GM23338 (cell line): ENCODE measurements at regions not wholly inside any gene's neighbourhood (a gene's known extent, or its start where the extent isn't known, plus 50 kb on each side); places are given as distances from the start of the nearest gene placed in this dataset.

Experiments
- CREB1 ChIP-seq: fragments of 250-450 bp; sonication (Bioruptor Pico); IDR thresholded peaks from 2 replicates; pipeline ENCODE4 v1.5.0; 2020; ENCODE audit warnings: low read depth, mild to moderate bottlenecking, moderate library complexity
- EZH2 ChIP-seq: fragments of 200-600 bp; sonication (generic); IDR thresholded peaks from one replicate; pipeline ENCODE4 v1.8.0; 2017; ENCODE audit warnings: antibody characterized with exemption, mild to moderate bottlenecking, low read depth; ENCODE audit not compliant: unreplicated experiment
- EZH2phosphoT487 ChIP-seq: fragments of 200-600 bp; sonication (generic); IDR thresholded peaks from one replicate; pipeline ENCODE4 v1.8.1; 2018; ENCODE audit warnings: antibody characterized with exemption; ENCODE audit not compliant: unreplicated experiment
- NANOG ChIP-seq: IDR thresholded peaks from 2 replicates; pipeline ENCODE4 v1.6.1; 2016; ENCODE audit warnings: antibody characterized with exemption, borderline replicate concordance
- POLR2AphosphoS5 ChIP-seq: IDR thresholded peaks from 2 replicates; pipeline ENCODE4 v1.6.1; 2016; ENCODE audit warnings: antibody characterized with exemption, low read depth
- ZNF114 ChIP-seq: fragments of 250-450 bp; sonication (Bioruptor Pico); IDR thresholded peaks from 2 replicates; pipeline ENCODE4 v1.5.0; 2020; ENCODE audit warnings: mild to moderate bottlenecking, moderate library complexity
- ZNF331 ChIP-seq: fragments of 250-450 bp; sonication (Bioruptor Pico); IDR thresholded peaks from 2 replicates; pipeline ENCODE4 v1.5.0; 2020; ENCODE audit warnings: low read depth, mild to moderate bottlenecking, moderate library complexity
- TF ChIP-seq, protein P1 (sequence below): IDR thresholded peaks from 2 replicates; pipeline ENCODE4 v1.6.1; 2016; ENCODE audit warnings: antibody characterized with exemption
- TF ChIP-seq, protein P2 (sequence below), 2 experiments: fragments of 200-600 bp in 1 of 2; sonication (generic) in 1 of 2; conservative IDR thresholded peaks; 2 replicates each; pipeline versions ENCODE4 v1.5.1 to v1.6.1; 2016 to 2017; ENCODE audit warnings: antibody characterized with exemption in 2 of 2, low read depth in 2 of 2, mild to moderate bottlenecking in 2 of 2, moderate library complexity in 1 of 2
- TF ChIP-seq, protein P3 (sequence below): IDR thresholded peaks from one replicate; pipeline ENCODE4 v1.6.1; 2018; ENCODE audit warnings: antibody characterized with exemption; ENCODE audit not compliant: unreplicated experiment

DNA sequence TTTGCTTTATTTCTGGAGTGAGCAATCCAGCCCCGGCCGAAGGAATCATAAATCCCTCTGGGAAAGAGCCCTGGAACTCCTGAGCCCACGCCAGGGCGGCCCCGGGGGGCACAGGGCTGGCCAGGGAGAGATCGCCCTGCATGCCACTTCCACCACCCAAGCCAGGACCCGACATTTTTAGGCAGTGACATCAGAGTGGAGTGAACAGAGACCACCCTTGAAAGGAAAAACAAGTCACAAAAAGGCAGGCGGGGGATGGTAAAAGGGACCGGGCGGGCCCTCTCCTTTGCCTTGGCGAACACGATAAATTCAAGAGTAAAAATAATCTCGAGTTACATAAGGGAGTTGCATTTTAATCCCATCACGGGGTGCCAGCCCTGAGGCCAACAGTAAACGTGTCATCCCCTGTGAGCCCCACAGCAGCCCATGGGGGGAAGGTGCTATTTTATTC, 284.1 kb downstream of the C16orf95 start:
- TF ChIP-seq POLR2AphosphoS5, result no peak
- TF ChIP-seq, protein P1, sequence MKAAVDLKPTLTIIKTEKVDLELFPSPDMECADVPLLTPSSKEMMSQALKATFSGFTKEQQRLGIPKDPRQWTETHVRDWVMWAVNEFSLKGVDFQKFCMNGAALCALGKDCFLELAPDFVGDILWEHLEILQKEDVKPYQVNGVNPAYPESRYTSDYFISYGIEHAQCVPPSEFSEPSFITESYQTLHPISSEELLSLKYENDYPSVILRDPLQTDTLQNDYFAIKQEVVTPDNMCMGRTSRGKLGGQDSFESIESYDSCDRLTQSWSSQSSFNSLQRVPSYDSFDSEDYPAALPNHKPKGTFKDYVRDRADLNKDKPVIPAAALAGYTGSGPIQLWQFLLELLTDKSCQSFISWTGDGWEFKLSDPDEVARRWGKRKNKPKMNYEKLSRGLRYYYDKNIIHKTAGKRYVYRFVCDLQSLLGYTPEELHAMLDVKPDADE, result no peak
- no peak for TF ChIP-seq EZH2
- TF ChIP-seq, protein P2, sequence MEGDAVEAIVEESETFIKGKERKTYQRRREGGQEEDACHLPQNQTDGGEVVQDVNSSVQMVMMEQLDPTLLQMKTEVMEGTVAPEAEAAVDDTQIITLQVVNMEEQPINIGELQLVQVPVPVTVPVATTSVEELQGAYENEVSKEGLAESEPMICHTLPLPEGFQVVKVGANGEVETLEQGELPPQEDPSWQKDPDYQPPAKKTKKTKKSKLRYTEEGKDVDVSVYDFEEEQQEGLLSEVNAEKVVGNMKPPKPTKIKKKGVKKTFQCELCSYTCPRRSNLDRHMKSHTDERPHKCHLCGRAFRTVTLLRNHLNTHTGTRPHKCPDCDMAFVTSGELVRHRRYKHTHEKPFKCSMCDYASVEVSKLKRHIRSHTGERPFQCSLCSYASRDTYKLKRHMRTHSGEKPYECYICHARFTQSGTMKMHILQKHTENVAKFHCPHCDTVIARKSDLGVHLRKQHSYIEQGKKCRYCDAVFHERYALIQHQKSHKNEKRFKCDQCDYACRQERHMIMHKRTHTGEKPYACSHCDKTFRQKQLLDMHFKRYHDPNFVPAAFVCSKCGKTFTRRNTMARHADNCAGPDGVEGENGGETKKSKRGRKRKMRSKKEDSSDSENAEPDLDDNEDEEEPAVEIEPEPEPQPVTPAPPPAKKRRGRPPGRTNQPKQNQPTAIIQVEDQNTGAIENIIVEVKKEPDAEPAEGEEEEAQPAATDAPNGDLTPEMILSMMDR (conservative IDR thresholded peaks at IDR 0.05; ENCODE audit: low read depth in 2 of 2), result no peak
- TF ChIP-seq, protein P3, sequence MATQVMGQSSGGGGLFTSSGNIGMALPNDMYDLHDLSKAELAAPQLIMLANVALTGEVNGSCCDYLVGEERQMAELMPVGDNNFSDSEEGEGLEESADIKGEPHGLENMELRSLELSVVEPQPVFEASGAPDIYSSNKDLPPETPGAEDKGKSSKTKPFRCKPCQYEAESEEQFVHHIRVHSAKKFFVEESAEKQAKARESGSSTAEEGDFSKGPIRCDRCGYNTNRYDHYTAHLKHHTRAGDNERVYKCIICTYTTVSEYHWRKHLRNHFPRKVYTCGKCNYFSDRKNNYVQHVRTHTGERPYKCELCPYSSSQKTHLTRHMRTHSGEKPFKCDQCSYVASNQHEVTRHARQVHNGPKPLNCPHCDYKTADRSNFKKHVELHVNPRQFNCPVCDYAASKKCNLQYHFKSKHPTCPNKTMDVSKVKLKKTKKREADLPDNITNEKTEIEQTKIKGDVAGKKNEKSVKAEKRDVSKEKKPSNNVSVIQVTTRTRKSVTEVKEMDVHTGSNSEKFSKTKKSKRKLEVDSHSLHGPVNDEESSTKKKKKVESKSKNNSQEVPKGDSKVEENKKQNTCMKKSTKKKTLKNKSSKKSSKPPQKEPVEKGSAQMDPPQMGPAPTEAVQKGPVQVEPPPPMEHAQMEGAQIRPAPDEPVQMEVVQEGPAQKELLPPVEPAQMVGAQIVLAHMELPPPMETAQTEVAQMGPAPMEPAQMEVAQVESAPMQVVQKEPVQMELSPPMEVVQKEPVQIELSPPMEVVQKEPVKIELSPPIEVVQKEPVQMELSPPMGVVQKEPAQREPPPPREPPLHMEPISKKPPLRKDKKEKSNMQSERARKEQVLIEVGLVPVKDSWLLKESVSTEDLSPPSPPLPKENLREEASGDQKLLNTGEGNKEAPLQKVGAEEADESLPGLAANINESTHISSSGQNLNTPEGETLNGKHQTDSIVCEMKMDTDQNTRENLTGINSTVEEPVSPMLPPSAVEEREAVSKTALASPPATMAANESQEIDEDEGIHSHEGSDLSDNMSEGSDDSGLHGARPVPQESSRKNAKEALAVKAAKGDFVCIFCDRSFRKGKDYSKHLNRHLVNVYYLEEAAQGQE, result no peak
- no peak for TF ChIP-seq EZH2phosphoT487
- no peak for TF ChIP-seq ZNF114 (CRISPR knock-in tag)
- no peak for TF ChIP-seq CREB1 (CRISPR knock-in tag)
- TF ChIP-seq NANOG, result no peak
- TF ChIP-seq ZNF331 (CRISPR knock-in tag), result no peak
